PC-3 (cell line): ENCODE measurements at regions not wholly inside any gene's neighbourhood (a gene's known extent, or its start where the extent isn't known, plus 50 kb on each side); places are given as distances from the start of the nearest gene placed in this dataset.

ENCODE experiments used
- ATAC-seq: fragments of 200-7000 bp; cut with Tn5 transposase; 2 replicates; pipeline ENCODE4 v1.9.1; 2020; ENCODE audit warnings: mild to moderate bottlenecking, moderate library complexity
- BruUV-seq: library from RNA; stranded (reverse); fragments of 400-500 nt; replicated peaks from 2 replicates; lab custom pipeline; 2021; lab: Mats Ljungman, UMichigan
- CTCF ChIA-PET: fragments of 300-600 bp; sonication (Branson Sonifier 250); formaldehyde crosslinking; loops from one replicate; lab custom pipeline; 2022; ENCODE audit warnings: antibody characterized with exemption; lab: Charles Lee
- POLR2A ChIA-PET: fragments of 300-600 bp; sonication (Branson Sonifier 250); formaldehyde crosslinking; loops from one replicate; lab custom pipeline; 2022; ENCODE audit warnings: antibody characterized with exemption; ENCODE audit not compliant: unreplicated experiment; lab: Charles Lee
- DNase-seq: peaks from one replicate; pipeline ENCODE4 v3.0.0-alpha.2; 2015
- H2AFZ ChIP-seq: fragments of 300-600 bp; sonication (generic); 2 replicates; pipeline ENCODE4 v1.6.0; 2016; ENCODE audit warnings: antibody characterized with exemption, low read length
- H3F3A ChIP-seq: fragments of 300-600 bp; sonication (generic); one replicate; pipeline ENCODE4 v1.6.0; 2017; ENCODE audit warnings: antibody characterized with exemption, low read length, control low read depth, mild to moderate bottlenecking; ENCODE audit not compliant: unreplicated experiment
- H3K27ac ChIP-seq: fragments of 300-600 bp; sonication (generic); 2 replicates; pipeline ENCODE4 v1.5.1; 2016; ENCODE audit warnings: mild to moderate bottlenecking, low read length
- H3K27me3 ChIP-seq: fragments of 300-600 bp; sonication (generic); 2 replicates; pipeline ENCODE4 v1.6.1; 2016; ENCODE audit warnings: low read length, mixed read lengths
- H3K36me3 ChIP-seq: fragments of 300-600 bp; sonication (generic); 2 replicates; pipeline ENCODE4 v1.6.1; 2016; ENCODE audit warnings: low read depth, mixed run types, low read length, mixed read lengths
- H3K4me1 ChIP-seq: fragments of 300-600 bp; sonication (generic); 2 replicates; pipeline ENCODE4 v1.5.1; 2016; ENCODE audit warnings: low read length; ENCODE audit not compliant: insufficient read depth
- H3K4me2 ChIP-seq: fragments of 300-600 bp; sonication (generic); 2 replicates; pipeline ENCODE4 v1.6.0; 2016; ENCODE audit warnings: low read length
- H3K4me3 ChIP-seq: fragments of 300-600 bp; sonication (generic); 2 replicates; pipeline ENCODE4 v1.5.1; 2016; ENCODE audit warnings: mild to moderate bottlenecking, low read length, mixed read lengths
- H3K79me2 ChIP-seq: fragments of 300-600 bp; sonication (generic); 2 replicates; pipeline ENCODE4 v1.6.1; 2017; ENCODE audit warnings: low read length, mixed read lengths
- H3K9ac ChIP-seq: fragments of 300-600 bp; sonication (generic); 2 replicates; pipeline ENCODE4 v1.6.0; 2016; ENCODE audit warnings: mild to moderate bottlenecking, low read length
- H3K9me2 ChIP-seq: fragments of 300-600 bp; sonication (generic); replicated peaks from 2 replicates; pipeline ENCODE4 v1.6.1; 2016; ENCODE audit warnings: mixed run types, low read length, mixed read lengths
- H3K9me3 ChIP-seq: fragments of 300-600 bp; sonication (generic); 2 replicates; pipeline ENCODE4 v1.6.1; 2016; ENCODE audit warnings: low read length, mixed read lengths
- H4K20me1 ChIP-seq: fragments of 300-600 bp; sonication (generic); 2 replicates; pipeline ENCODE4 v1.6.1; 2016; ENCODE audit warnings: low read length, mixed read lengths
- CTCF ChIP-seq: fragments of 300-600 bp; sonication (generic); conservative IDR thresholded peaks from 2 replicates; pipeline ENCODE4 v1.5.1; 2017; ENCODE audit warnings: antibody characterized with exemption, low read depth, mild to moderate bottlenecking, low read length
- EZH2 ChIP-seq: fragments of 300-600 bp; sonication (generic); IDR thresholded peaks from one replicate; pipeline ENCODE4 v1.6.1; 2017; ENCODE audit warnings: antibody characterized with exemption, mild to moderate bottlenecking, low read length; ENCODE audit not compliant: unreplicated experiment
- EZH2phosphoT487 ChIP-seq: fragments of 300-600 bp; sonication (generic); IDR thresholded peaks from 2 replicates; pipeline ENCODE4 v1.6.1; 2018; ENCODE audit warnings: mild to moderate bottlenecking, antibody characterized with exemption, low read length, borderline replicate concordance
- intact Hi-C: fragments of 100-400 bp; cut with micrococcal nuclease; formaldehyde crosslinking; loops from 2 replicates; pipeline ENCODE4 v1.9.0; 2023

GRCh38 chr18:29378651-29379136 lies 1201.8 kb upstream of the CDH2 start:
- no peaks in the 10 kb centered on the region for H3F3A ChIP-seq
- intact Hi-C loops: loop anchor here (5.0 to 10.0 kb wide), 2 partner anchors 221 to 286 kb away; no protein-coding TSS in a partner anchor
- H3K27me3 ChIP-seq: no peaks in the 10 kb centered on the region
- ChIA-PET POLR2A (no interaction called here), CTCF (no interaction called here)
- 0 out of 2 replicates have a peak, but pooled peaks cover 3% of the 10 kb centered on the region for H3K9me3 ChIP-seq
- no peaks in the 10 kb centered on the region for H3K79me2 ChIP-seq
- no peaks in the 10 kb centered on the region for H3K9me2 ChIP-seq
- DNase-seq: peak; percentile 45
- H3K4me1 ChIP-seq: peaks cover 21% of the 10 kb centered on the region
- TF ChIP-seq EZH2 (no peak), EZH2phosphoT487 (no peak)
- no peaks in the 10 kb centered on the region for H4K20me1 ChIP-seq
- no peak overlapping the region for H3K4me3 ChIP-seq
- no peak overlapping the region for H2AFZ ChIP-seq
- no peaks in the 10 kb centered on the region for H3K36me3 ChIP-seq
- H3K9ac ChIP-seq: no peak overlapping the region
- no peak overlapping the region for H3K4me2 ChIP-seq
- BruUV-seq: no TSS peak
- peak; percentile 77 for ATAC-seq
- no peak overlapping the region for H3K27ac ChIP-seq

- H2AFZ ChIP-seq: no peak overlapping the region
- H3K9me2 ChIP-seq: no peaks in the 10 kb centered on the region
- TF ChIP-seq EZH2: no peak
- no peak for TF ChIP-seq EZH2phosphoT487
- no peak for TF ChIP-seq CTCF
- no peaks in the 10 kb centered on the region for H4K20me1 ChIP-seq
- H3K9ac ChIP-seq: no peak overlapping the region
- peak; percentile 11 for DNase-seq
- H3F3A ChIP-seq: no peaks in the 10 kb centered on the region
- peaks cover 13% of the 10 kb centered on the region; the same call in 1 of the 2 replicates for H3K9me3 ChIP-seq
- no peaks in the 10 kb centered on the region for H3K79me2 ChIP-seq
- H3K4me1 ChIP-seq: peaks cover 21% of the 10 kb centered on the region
- ChIA-PET CTCF (no interaction called here), POLR2A (no interaction called here)
- no peaks in the 10 kb centered on the region for H3K27me3 ChIP-seq
- ATAC-seq: no peak
- intact Hi-C loops: loop anchor here (5.0 to 10.0 kb wide), 2 partner anchors 220 to 287 kb away; no protein-coding TSS in a partner anchor
- BruUV-seq: no TSS peak
- H3K4me3 ChIP-seq: no peak overlapping the region
- peaks cover 4% of the 10 kb centered on the region; the same call in 1 of the 2 replicates for H3K36me3 ChIP-seq
- no peak overlapping the region for H3K4me2 ChIP-seq
- no peak overlapping the region for H3K27ac ChIP-seq
Measured at GRCh38 chr18:29377346-29377745, 1200.4 kb upstream of the CDH2 start.

- CTCF ChIA-PET: no interaction called here
- H3K4me1 ChIP-seq: no peaks in the 10 kb centered on the region
- H4K20me1 ChIP-seq: no peaks in the 10 kb centered on the region
- no peak overlapping the region for H3K4me2 ChIP-seq
- no peak overlapping the region for H3K9ac ChIP-seq
- no peaks in the 10 kb centered on the region for H3K79me2 ChIP-seq
- H3K27ac ChIP-seq: no peak overlapping the region
- H3K27me3 ChIP-seq: no peaks in the 10 kb centered on the region
- TF ChIP-seq EZH2phosphoT487 (no peak), EZH2 (no peak), CTCF (no peak)
- ATAC-seq: no peak
- no peaks in the 10 kb centered on the region for H3K9me2 ChIP-seq
- BruUV-seq: no TSS peak
- H3K4me3 ChIP-seq: no peak overlapping the region
- no peak for DNase-seq
- H3K36me3 ChIP-seq: peaks cover 7% of the 10 kb centered on the region; the same call in 1 of the 2 replicates
- intact Hi-C loops: loop anchor here (10.0 kb wide), 1 partner anchor 292 kb away; no protein-coding TSS in a partner anchor
- H2AFZ ChIP-seq: no peak overlapping the region
- no peaks in the 10 kb centered on the region for H3F3A ChIP-seq
- POLR2A ChIA-PET: no interaction called here
- peaks cover 13% of the 10 kb centered on the region; the same call in 1 of the 2 replicates for H3K9me3 ChIP-seq
Measured at GRCh38 chr18:29373000-29373399, 1196.1 kb upstream of the CDH2 start.
